Spleen (tissue), 11 donors: ENCODE measurements at regions not wholly inside any gene's neighbourhood (a gene's known extent, or its start where the extent isn't known, plus 50 kb on each side); places are given as distances from the start of the nearest gene placed in this dataset.

Experiments used
- DNase-seq: peaks from one replicate; pipeline ENCODE4 v3.0.0-alpha.2; 2020
- H3K27ac ChIP-seq, 8 donors: fragments of 200-600 bp; sonication (generic) in 7 of 8; 1 replicate in 4 of 8; 2 replicates in 4 of 8; pipeline versions ENCODE4 v1.5.0 to v1.8.0; 2016 to 2021; ENCODE audit warnings: inconsistent platforms in 4 of 8, mild to moderate bottlenecking in 4 of 8, moderate library complexity in 1 of 8
- H3K27me3 ChIP-seq, 7 donors: fragments of 200-600 bp; sonication (generic) in 6 of 7; replicated peaks in 1 of 7; 1 replicate in 4 of 7; 2 replicates in 3 of 7; pipeline versions ENCODE4 v1.5.0 to v1.8.0; 2016 to 2021; ENCODE audit warnings: inconsistent platforms in 3 of 7, mild to moderate bottlenecking in 1 of 7
- H3K36me3 ChIP-seq, 6 donors: fragments of 200-600 bp; sonication (generic) in 5 of 6; 1 replicate in 4 of 6; 2 replicates in 2 of 6; pipeline versions ENCODE4 v1.5.0 to v1.8.0; 2016 to 2021; ENCODE audit warnings: inconsistent platforms in 2 of 6
- H3K4me1 ChIP-seq, 6 donors: fragments of 200-600 bp; sonication (generic) in 5 of 6; 1 replicate in 3 of 6; 2 replicates in 3 of 6; pipeline versions ENCODE4 v1.5.0 to v1.8.0; 2016 to 2021; ENCODE audit warnings: inconsistent platforms in 3 of 6
- H3K4me3 ChIP-seq, 8 donors: fragments of 200-600 bp; sonication (generic) in 7 of 8; 1 replicate in 4 of 8; 2 replicates in 4 of 8; pipeline versions ENCODE4 v1.5.0 to v1.8.0; 2016 to 2021; ENCODE audit warnings: inconsistent platforms in 4 of 8, mild to moderate bottlenecking in 4 of 8, moderate library complexity in 2 of 8
- H3K9me3 ChIP-seq, 8 donors: fragments of 200-600 bp; sonication (generic) in 7 of 8; 1 replicate in 4 of 8; 2 replicates in 4 of 8; pipeline versions ENCODE4 v1.5.0 to v1.8.0; 2016 to 2021; ENCODE audit warnings: inconsistent platforms in 4 of 8
- CTCF ChIP-seq, 11 experiments: fragments of 200-600 bp in 7 of 11; fragments of 450-650 bp in 4 of 11; sonication (generic) in 4 of 11; IDR thresholded peaks in 8 of 11; conservative IDR thresholded peaks in 3 of 11; 1 replicate in 7 of 11; 2 replicates in 4 of 11; pipeline versions ENCODE4 v1.4.0 to v1.8.0; 2016 to 2021; ENCODE audit warnings: antibody characterized with exemption in 11 of 11, inconsistent platforms in 4 of 11, mild to moderate bottlenecking in 1 of 11
- POLR2A ChIP-seq, 3 donors: fragments of 450-650 bp; IDR thresholded peaks; one replicate each; pipeline ENCODE4 v1.5.1; 2017; ENCODE audit warnings: antibody characterized with exemption in 3 of 3, mild to moderate bottlenecking in 1 of 3
- POLR2AphosphoS5 ChIP-seq, 3 donors: sonication (generic); formaldehyde crosslinking; IDR thresholded peaks; one replicate each; pipeline ENCODE4 v1.5.1; 2017; ENCODE audit warnings: antibody characterized with exemption in 3 of 3
- WGBS, 5 donors: extraction: QIAGEN DNeasy Blood & Tissue Kit in 3 of 5; methylation state at CpG; one replicate each; pipeline versions ENCODE4 v1.1.5 to v1.1.7; 2013 to 2018; 5-methylcytosine and 5-hydroxymethylcytosine counted together
- intact Hi-C: fragments of 100-400 bp; cut with DNase I; formaldehyde crosslinking; loops from one replicate; pipeline ENCODE4 v1.15.0; 2023; ENCODE audit warnings: low total_unique reads
- donor health status: healthy with polysubstance abuse.
- donor health status: DM: no; HTN: no; CAD: no; lungs with moderate emphysema.
- donor health status: DM: no; HTN: no; CAD: no.
- donor health status: Bipolar disorder and iron deficiency.
- donor health status: healthy.
- donor health status: DM: no; HTN: no; CAD: no.
- donor health status: DM: yes; HTN: yes; CAD: no.

DNA sequence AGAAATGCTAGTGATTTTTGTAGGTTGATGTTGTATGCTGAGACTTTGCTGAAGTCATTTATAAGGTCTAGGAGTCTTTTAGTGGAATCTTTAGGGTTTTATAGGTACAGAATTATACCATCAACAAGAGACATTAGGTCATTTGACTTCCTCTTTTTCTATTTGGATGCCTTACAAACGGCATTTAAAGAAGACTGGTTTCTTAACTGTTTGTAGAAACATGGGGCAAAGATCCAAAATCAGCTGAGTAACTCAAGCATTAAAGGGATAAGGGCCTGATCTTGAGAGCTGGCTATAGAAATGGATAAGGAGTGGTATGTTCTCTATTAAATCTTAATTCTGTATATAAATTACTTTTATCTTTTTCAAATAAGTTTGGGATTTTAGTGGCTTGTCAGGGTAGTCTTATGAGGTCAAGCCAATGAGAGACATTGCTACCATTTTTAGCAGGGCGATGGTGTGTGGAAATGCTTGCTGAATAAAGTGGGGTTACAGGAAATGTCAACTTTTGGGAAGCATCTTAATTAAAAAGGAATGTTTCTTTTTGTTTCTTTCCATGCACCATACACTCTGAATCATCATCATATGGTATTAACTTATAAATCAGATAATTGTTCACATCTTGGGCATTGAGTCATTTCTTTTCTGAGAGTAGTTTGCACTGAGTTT is 197.7 kb upstream of the GBE1 start:
- TF ChIP-seq POLR2A (IDR thresholded peaks at IDR 0.05) (no peak), CTCF (IDR thresholded peaks at IDR 0.05 in 8 of 11, conservative IDR thresholded peaks at IDR 0.05 in 3 of 11) (no peak), POLR2AphosphoS5 (IDR thresholded peaks at IDR 0.05) (no peak)
- Histone ChIP-seq H3K36me3 (no peaks in the 10 kb centered on the region), H3K4me3 (no peak overlapping the region), H3K27ac (no peak overlapping the region), H3K4me1 (no peaks in the 10 kb centered on the region), H3K27me3 (no peaks in the 10 kb centered on the region), H3K9me3 (no peaks in the 10 kb centered on the region)
- intact Hi-C loops = no loop called here
- WGBS, 5 donors = 36 to 49% (median 45%) methylated on average over 2 of the region's 2 CpGs
- DNase-seq = no peak

GRCh38 chr3:81955878-81956277 is 194.4 kb upstream of the GBE1 start:
- DNase-seq = no peak
- no peak for TF ChIP-seq POLR2AphosphoS5 (IDR thresholded peaks at IDR 0.05)
- no peak for TF ChIP-seq CTCF (IDR thresholded peaks at IDR 0.05 in 8 of 11, conservative IDR thresholded peaks at IDR 0.05 in 3 of 11)
- no peak for TF ChIP-seq POLR2A (IDR thresholded peaks at IDR 0.05)
- 68 to 88% (median 74%) methylated on average over 4 of the region's 4 CpGs for WGBS, 5 donors
- Histone ChIP-seq H3K9me3 (no peaks in the 10 kb centered on the region), H3K27me3 (no peaks in the 10 kb centered on the region), H3K36me3 (no peaks in the 10 kb centered on the region), H3K4me3 (no peak overlapping the region), H3K4me1 (no peaks in the 10 kb centered on the region), H3K27ac (no peak overlapping the region)
- intact Hi-C loops = no loop called here

DNA sequence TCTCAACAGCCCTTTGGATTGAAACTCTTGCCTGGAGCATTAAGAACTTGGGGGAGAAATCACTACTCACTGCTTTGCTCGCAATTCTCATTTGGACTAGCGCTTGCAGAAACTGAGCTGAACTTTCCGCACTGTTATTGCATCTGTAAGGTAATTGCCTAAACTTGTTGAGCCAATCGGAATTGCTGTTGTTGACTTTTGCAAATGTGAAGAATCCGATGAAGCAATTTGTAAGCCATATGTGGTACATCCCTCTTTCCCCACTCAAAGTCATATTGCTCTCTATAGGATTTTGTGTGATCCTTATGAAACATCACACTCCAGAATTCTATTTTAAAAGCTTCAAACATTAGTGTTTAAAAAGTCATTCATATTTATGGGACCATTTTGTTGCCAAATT is 191.7 kb upstream of the GBE1 start:
- Histone ChIP-seq H3K27me3 (no peaks in the 10 kb centered on the region), H3K4me3 (no peak overlapping the region), H3K36me3 (no peaks in the 10 kb centered on the region), H3K4me1 (no peaks in the 10 kb centered on the region), H3K9me3 (no peaks in the 10 kb centered on the region), H3K27ac (no peak overlapping the region)
- TF ChIP-seq POLR2A (IDR thresholded peaks at IDR 0.05) (no peak), CTCF (IDR thresholded peaks at IDR 0.05 in 8 of 11, conservative IDR thresholded peaks at IDR 0.05 in 3 of 11) (no peak), POLR2AphosphoS5 (IDR thresholded peaks at IDR 0.05) (no peak)
- 93 to 96% (median 95%) methylated on average over 5 of the region's 5 CpGs for WGBS, 5 donors
- intact Hi-C loops = no loop called here
- no peak for DNase-seq

- TF ChIP-seq CTCF (IDR thresholded peaks at IDR 0.05 in 8 of 11, conservative IDR thresholded peaks at IDR 0.05 in 3 of 11) (no peak), POLR2A (IDR thresholded peaks at IDR 0.05) (no peak), POLR2AphosphoS5 (IDR thresholded peaks at IDR 0.05) (no peak)
- DNase-seq = no peak
Measured at GRCh38 chr3:81952141-81952540, 190.7 kb upstream of the GBE1 start.

More at GRCh38 chr3:81952141-81952540, 190.7 kb upstream of the GBE1 start:
- 79 to 93% (median 85%) methylated on average over 3 of the region's 3 CpGs for WGBS, 5 donors
- Histone ChIP-seq H3K27ac (no peak overlapping the region), H3K4me3 (no peak overlapping the region), H3K9me3 (no peaks in the 10 kb centered on the region), H3K4me1 (no peaks in the 10 kb centered on the region), H3K36me3 (no peaks in the 10 kb centered on the region), H3K27me3 (no peaks in the 10 kb centered on the region)
- intact Hi-C loops = no loop called here
